ENCODE measurements at regions not wholly inside any gene's neighbourhood (a gene's known extent, or its start where the extent isn't known, plus 50 kb on each side); places are given as distances from the start of the nearest gene placed in this dataset.

- no peak for TF ChIP-seq POLR2A (IDR thresholded peaks at IDR 0.05)
- TF ChIP-seq, protein P1, sequence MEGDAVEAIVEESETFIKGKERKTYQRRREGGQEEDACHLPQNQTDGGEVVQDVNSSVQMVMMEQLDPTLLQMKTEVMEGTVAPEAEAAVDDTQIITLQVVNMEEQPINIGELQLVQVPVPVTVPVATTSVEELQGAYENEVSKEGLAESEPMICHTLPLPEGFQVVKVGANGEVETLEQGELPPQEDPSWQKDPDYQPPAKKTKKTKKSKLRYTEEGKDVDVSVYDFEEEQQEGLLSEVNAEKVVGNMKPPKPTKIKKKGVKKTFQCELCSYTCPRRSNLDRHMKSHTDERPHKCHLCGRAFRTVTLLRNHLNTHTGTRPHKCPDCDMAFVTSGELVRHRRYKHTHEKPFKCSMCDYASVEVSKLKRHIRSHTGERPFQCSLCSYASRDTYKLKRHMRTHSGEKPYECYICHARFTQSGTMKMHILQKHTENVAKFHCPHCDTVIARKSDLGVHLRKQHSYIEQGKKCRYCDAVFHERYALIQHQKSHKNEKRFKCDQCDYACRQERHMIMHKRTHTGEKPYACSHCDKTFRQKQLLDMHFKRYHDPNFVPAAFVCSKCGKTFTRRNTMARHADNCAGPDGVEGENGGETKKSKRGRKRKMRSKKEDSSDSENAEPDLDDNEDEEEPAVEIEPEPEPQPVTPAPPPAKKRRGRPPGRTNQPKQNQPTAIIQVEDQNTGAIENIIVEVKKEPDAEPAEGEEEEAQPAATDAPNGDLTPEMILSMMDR (IDR thresholded peaks at IDR 0.05 in 4 of 5, conservative IDR thresholded peaks at IDR 0.05 in 1 of 5), result no peak
These were observed 56.4 kb upstream of the GJB6 start for GRCh38 chr13:20288561-20288960.

Measured in gastrocnemius medialis (tissue), 4 donors.